ENCODE measurements at regions not wholly inside any gene's neighbourhood (a gene's known extent, or its start where the extent isn't known, plus 50 kb on each side); places are given as distances from the start of the nearest gene placed in this dataset.

DNA sequence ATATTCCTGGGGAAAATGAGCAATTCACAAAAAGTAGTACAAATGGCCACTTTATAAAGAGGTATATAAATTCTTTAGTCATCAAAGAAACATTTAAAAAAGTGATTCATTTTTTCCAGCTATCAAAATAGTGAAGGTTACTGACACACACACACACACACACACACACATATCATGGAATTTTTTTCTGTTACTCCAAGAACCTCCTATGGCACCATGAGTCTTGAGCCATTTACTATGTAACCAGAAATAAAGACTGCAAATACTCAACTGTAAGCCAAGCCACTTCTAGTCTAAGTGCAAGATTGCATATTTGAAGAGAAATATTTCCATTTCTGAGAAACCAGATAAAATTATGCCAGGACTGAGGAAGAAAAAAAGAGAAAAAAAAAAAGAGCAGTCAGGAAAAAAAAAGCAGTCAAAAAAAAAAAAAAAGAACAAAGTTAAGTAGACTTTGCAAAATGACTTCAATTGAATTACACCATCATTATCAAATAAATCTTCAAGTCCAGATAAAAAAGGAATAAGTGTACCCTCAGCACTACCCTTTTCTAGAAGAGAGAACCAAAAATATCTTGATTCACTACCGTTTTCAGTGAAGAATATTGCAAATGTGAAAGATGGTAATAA, 275.7 kb downstream of the DAD1 start:
- no peak for TF ChIP-seq BACH2 (CRISPR knock-in tag; IDR thresholded peaks at IDR 0.05; ENCODE audit: borderline replicate concordance)
- no peak for TF ChIP-seq ZNF70 (CRISPR knock-in tag; IDR thresholded peaks at IDR 0.05)
- no peak for TF ChIP-seq ARNTL (CRISPR knock-in tag; IDR thresholded peaks at IDR 0.05; ENCODE audit: borderline replicate concordance, low read depth)
- TF ChIP-seq GLIS3 (CRISPR knock-in tag; IDR thresholded peaks at IDR 0.05) = no peak
- TF ChIP-seq OSR1 (CRISPR knock-in tag; IDR thresholded peaks at IDR 0.05) = no peak
- no peak for TF ChIP-seq PATZ1 (CRISPR knock-in tag; IDR thresholded peaks at IDR 0.05; ENCODE audit: borderline replicate concordance)
- TF ChIP-seq PPARA (CRISPR knock-in tag; IDR thresholded peaks at IDR 0.05; ENCODE audit: borderline replicate concordance) = no peak
